GM12874 (cell line): ENCODE measurements at regions not wholly inside any gene's neighbourhood (a gene's known extent, or its start where the extent isn't known, plus 50 kb on each side); places are given as distances from the start of the nearest gene placed in this dataset.

ENCODE experiments used
- CTCF ChIP-seq: IDR thresholded peaks from 2 replicates; pipeline ENCODE4 v1.5.1; 2011; ENCODE audit warnings: low read depth, mild to moderate bottlenecking, control low read depth, low read length, moderate library complexity; ENCODE audit not compliant: insufficient read depth

GRCh38 chr11:116335078-116335477, 437.7 kb downstream of the BUD13 start:
- no peak for TF ChIP-seq CTCF

GRCh38 chr11:116334596-116334995, 438.2 kb downstream of the BUD13 start:
- no peak for TF ChIP-seq CTCF

- TF ChIP-seq CTCF: no peak
These were observed 439.7 kb downstream of the BUD13 start for GRCh38 chr11:116333001-116333535.

- no peak for TF ChIP-seq CTCF
These were observed 440.4 kb downstream of the BUD13 start for GRCh38 chr11:116332391-116332790.

- no peak for TF ChIP-seq CTCF
These were observed 441.4 kb downstream of the BUD13 start for GRCh38 chr11:116331381-116331780.

- no peak for TF ChIP-seq CTCF
These were observed 442.2 kb downstream of the BUD13 start for GRCh38 chr11:116330439-116331185.

GRCh38 chr11:116329354-116330090, 443.3 kb downstream of the BUD13 start:
- no peak for TF ChIP-seq CTCF
